Adrenal gland (tissue), 9 donors: ENCODE measurements at regions not wholly inside any gene's neighbourhood (a gene's known extent, or its start where the extent isn't known, plus 50 kb on each side); places are given as distances from the start of the nearest gene placed in this dataset.

Experiments
- DNase-seq, 7 donors: peaks; one replicate each; pipeline ENCODE4 v3.0.0-alpha.2; 2019 to 2020
- H3K27ac ChIP-seq, 5 donors: fragments of 200-600 bp; sonication (generic) in 4 of 5; 1 replicate in 3 of 5; 2 replicates in 2 of 5; pipeline versions ENCODE4 v1.5.1 to v1.8.0; 2016 to 2020; ENCODE audit warnings: mild to moderate bottlenecking in 1 of 5
- H3K27me3 ChIP-seq: fragments of 200-600 bp; 2 replicates; pipeline ENCODE4 v1.8.0; 2021
- H3K36me3 ChIP-seq, 2 donors: fragments of 200-600 bp; replicated peaks in 1 of 2; 1 replicate in 1 of 2; 2 replicates in 1 of 2; pipeline versions ENCODE4 v1.5.1 to v1.8.0; 2018 to 2022
- H3K4me1 ChIP-seq, 2 donors: fragments of 200-600 bp; replicated peaks in 1 of 2; 1 replicate in 1 of 2; 2 replicates in 1 of 2; pipeline versions ENCODE4 v1.5.1 to v1.8.0; 2018 to 2021
- H3K4me3 ChIP-seq, 4 donors: fragments of 200-600 bp; sonication (generic) in 3 of 4; one replicate each; pipeline ENCODE4 v1.5.1; 2016 to 2018
- H3K9me3 ChIP-seq, 3 donors: fragments of 200-600 bp; sonication (generic) in 1 of 3; replicated peaks in 1 of 3; 1 replicate in 2 of 3; 2 replicates in 1 of 3; pipeline versions ENCODE4 v1.5.1 to v1.8.0; 2016 to 2021
- POLR2A ChIP-seq, 2 donors: fragments of 450-650 bp; IDR thresholded peaks; one replicate each; pipeline ENCODE4 v1.6.1; 2017; ENCODE audit warnings: antibody characterized with exemption in 2 of 2, mild to moderate bottlenecking in 2 of 2, moderate library complexity in 1 of 2
- WGBS, 4 donors: extraction: QIAGEN DNeasy Blood & Tissue Kit in 2 of 4; methylation state at CpG; one replicate each; pipeline versions ENCODE4 v1.1.5 to v1.1.7; 2013 to 2017; 5-methylcytosine and 5-hydroxymethylcytosine counted together
- intact Hi-C, 2 donors: fragments of 100-400 bp; cut with DNase I; formaldehyde crosslinking; loops; one replicate each; pipeline versions ENCODE4 v1.14.1 to v1.15.0; 2022 to 2023
- TF ChIP-seq, protein P1 (sequence below), 6 experiments: fragments of 450-650 bp in 4 of 6; fragments of 200-600 bp in 2 of 6; sonication (generic) in 1 of 6; IDR thresholded peaks; 1 replicate in 5 of 6; 2 replicates in 1 of 6; pipeline versions ENCODE4 v1.5.1 to v1.8.0; 2016 to 2021; ENCODE audit warnings: antibody characterized with exemption in 6 of 6, mild to moderate bottlenecking in 2 of 6, moderate library complexity in 1 of 6
- donor health status: healthy with polysubstance abuse.
- donor health status: Bipolar disorder and iron deficiency.
- donor health status: DM: yes; HTN: yes; CAD: no.
- donor health status: DM: no; HTN: no; CAD: no.
- donor health status: DM: no; HTN: no; CAD: no.

DNA sequence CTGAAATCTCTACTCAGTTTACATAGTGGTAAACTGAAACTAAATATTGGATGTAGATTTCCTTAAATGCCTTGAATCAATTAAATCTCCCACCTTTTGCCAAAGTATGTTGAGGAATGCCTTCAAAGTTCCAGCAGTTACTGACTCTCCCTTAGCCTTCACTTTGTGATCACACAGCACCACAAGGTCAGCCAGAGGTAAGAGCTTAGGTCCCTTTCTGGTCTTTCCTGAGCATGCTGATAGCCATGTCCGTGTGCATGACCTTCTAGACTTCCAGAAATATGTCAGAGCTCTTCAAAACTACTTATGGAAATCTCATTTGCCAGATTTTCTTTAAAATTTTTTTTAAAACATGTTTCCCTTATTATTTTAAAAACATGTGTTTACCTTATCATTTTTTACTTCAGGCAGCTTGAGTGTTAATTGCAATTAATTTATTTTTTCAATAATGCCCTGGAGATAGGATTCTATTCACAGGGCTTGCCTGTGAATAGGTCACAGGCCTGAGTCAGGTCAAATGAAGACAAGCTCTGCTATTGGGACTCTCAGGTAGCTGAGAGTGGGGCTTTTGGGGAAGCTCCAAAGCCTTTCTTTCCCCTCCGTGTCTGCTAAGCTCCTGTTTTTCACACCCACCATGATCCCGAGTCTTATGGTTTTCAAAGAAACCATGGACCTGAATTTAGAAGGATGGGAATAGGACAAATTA is 220.5 kb downstream of the CXCL12 start:
- Histone ChIP-seq H3K27me3 (no peaks in the 10 kb centered on the region), H3K4me1 (no peaks in the 10 kb centered on the region), H3K9me3 (no peaks in the 10 kb centered on the region), H3K36me3 (no peaks in the 10 kb centered on the region), H3K27ac (no peak overlapping the region), H3K4me3 (no peak overlapping the region)
- intact Hi-C loops = no loop called here
- no peak for DNase-seq
- 65 to 69% (median 68%) methylated on average over 3 of the region's 3 CpGs for WGBS, 4 donors
- TF ChIP-seq POLR2A (IDR thresholded peaks at IDR 0.05) = no peak
- TF ChIP-seq, protein P1, sequence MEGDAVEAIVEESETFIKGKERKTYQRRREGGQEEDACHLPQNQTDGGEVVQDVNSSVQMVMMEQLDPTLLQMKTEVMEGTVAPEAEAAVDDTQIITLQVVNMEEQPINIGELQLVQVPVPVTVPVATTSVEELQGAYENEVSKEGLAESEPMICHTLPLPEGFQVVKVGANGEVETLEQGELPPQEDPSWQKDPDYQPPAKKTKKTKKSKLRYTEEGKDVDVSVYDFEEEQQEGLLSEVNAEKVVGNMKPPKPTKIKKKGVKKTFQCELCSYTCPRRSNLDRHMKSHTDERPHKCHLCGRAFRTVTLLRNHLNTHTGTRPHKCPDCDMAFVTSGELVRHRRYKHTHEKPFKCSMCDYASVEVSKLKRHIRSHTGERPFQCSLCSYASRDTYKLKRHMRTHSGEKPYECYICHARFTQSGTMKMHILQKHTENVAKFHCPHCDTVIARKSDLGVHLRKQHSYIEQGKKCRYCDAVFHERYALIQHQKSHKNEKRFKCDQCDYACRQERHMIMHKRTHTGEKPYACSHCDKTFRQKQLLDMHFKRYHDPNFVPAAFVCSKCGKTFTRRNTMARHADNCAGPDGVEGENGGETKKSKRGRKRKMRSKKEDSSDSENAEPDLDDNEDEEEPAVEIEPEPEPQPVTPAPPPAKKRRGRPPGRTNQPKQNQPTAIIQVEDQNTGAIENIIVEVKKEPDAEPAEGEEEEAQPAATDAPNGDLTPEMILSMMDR (IDR thresholded peaks at IDR 0.05) = no peak

DNA sequence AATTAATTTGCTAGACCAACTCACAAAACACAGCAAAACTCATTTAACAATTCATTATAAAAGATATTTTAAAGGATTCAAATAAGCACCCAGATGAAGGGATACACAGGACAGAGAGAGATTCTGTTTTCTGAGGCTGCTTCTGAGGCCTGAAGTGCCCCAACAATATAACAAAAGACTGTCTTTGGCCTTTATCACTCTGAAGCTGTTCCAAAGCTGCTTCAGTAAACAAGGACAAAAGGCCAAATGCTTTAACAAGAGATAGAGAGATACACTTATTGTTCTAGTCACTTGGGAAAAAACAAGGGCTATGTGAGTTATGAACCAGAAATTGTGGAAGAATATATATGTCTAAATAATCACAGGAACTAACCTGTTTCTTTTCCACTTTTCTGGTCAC is 223.7 kb downstream of the CXCL12 start:
- intact Hi-C loops = no loop called here
- no peak for TF ChIP-seq POLR2A (IDR thresholded peaks at IDR 0.05)
- TF ChIP-seq, protein P1 (IDR thresholded peaks at IDR 0.05) = no peak
- Histone ChIP-seq H3K4me3 (no peak overlapping the region), H3K36me3 (no peaks in the 10 kb centered on the region), H3K27me3 (no peaks in the 10 kb centered on the region), H3K9me3 (no peaks in the 10 kb centered on the region), H3K4me1 (no peaks in the 10 kb centered on the region), H3K27ac (no peak overlapping the region)
- no peak for DNase-seq

DNA sequence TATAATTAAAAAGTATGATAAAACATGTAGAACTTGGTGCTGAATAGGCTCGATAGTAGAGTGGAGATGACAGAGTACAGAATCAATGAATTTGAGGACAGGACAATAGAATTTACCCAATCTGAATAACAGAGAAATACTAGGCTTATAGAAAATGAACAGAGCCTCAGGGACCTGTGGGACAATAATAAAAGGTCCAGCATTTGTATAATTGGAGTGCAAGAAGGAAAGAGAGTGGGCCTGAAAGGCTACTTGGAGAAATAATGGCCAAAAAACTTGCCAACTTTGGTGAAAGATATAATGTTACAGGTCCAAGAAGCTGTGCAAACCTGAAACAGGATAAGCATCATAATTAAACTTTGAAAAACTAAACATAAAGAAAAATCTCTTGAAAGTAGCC is 227.3 kb downstream of the CXCL12 start:
- Histone ChIP-seq H3K27me3 (no peaks in the 10 kb centered on the region), H3K9me3 (no peaks in the 10 kb centered on the region), H3K27ac (no peak overlapping the region), H3K4me3 (no peak overlapping the region), H3K4me1 (no peaks in the 10 kb centered on the region), H3K36me3 (no peaks in the 10 kb centered on the region)
- DNase-seq = no peak
- WGBS, 4 donors = 89 to 98% (median 95%) methylated on average over 1 of the region's 1 CpG
- TF ChIP-seq, protein P1 (IDR thresholded peaks at IDR 0.05) = no peak
- TF ChIP-seq POLR2A (IDR thresholded peaks at IDR 0.05) = no peak
- intact Hi-C loops = no loop called here

DNA sequence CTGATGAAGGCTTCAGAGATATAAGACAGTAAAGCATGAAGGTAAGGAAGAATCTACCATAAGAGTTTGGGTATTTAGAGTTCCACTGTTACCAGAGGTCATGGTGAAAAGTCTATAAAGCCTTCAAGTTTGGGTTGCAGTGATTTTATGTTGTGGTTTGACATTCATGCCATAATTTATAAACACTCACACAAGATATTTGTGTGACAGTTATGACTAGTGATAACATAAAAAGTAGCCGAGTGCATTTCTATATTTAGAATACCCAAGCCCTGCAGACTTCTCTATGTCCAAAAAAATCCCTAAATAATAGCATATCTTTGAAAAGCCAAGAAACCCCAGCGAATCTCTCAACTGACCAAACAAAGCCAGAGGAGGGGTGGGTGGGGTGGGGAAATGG is 229.9 kb downstream of the CXCL12 start:
- 49 to 56% (median 53%) methylated on average over 2 of the region's 2 CpGs for WGBS, 4 donors
- intact Hi-C loops = no loop called here

More for the DNA sequence above, 229.9 kb downstream of the CXCL12 start:
- no peaks in the 10 kb centered on the region for H3K36me3 ChIP-seq
- no peaks in the 10 kb centered on the region for H3K9me3 ChIP-seq
- H3K4me1 ChIP-seq = no peaks in the 10 kb centered on the region
- H3K27me3 ChIP-seq = no peaks in the 10 kb centered on the region
- H3K4me3 ChIP-seq = no peak overlapping the region
- no peak overlapping the region for H3K27ac ChIP-seq
- no peak for TF ChIP-seq POLR2A (IDR thresholded peaks at IDR 0.05)
- TF ChIP-seq, protein P1 (IDR thresholded peaks at IDR 0.05) = no peak
- no peak for DNase-seq
